Transverse colon (tissue), 4 donors: ENCODE measurements at regions not wholly inside any gene's neighbourhood (a gene's known extent, or its start where the extent isn't known, plus 50 kb on each side); places are given as distances from the start of the nearest gene placed in this dataset.

Source experiments
- POLR2AphosphoS5 ChIP-seq, 3 donors: sonication (generic); formaldehyde crosslinking; IDR thresholded peaks; one replicate each; pipeline ENCODE4 v1.6.1; 2016; ENCODE audit warnings: antibody characterized with exemption in 3 of 3
- TF ChIP-seq, protein P1 (sequence below), 5 experiments: fragments of 200-600 bp in 3 of 5; fragments of 450-650 bp in 2 of 5; sonication (generic) in 3 of 5; IDR thresholded peaks; 1 replicate in 2 of 5; 2 replicates in 3 of 5; pipeline ENCODE4 v1.5.1; 2016 to 2017; ENCODE audit warnings: antibody characterized with exemption in 5 of 5, inconsistent platforms in 3 of 5, mild to moderate bottlenecking in 2 of 5, moderate library complexity in 1 of 5

DNA sequence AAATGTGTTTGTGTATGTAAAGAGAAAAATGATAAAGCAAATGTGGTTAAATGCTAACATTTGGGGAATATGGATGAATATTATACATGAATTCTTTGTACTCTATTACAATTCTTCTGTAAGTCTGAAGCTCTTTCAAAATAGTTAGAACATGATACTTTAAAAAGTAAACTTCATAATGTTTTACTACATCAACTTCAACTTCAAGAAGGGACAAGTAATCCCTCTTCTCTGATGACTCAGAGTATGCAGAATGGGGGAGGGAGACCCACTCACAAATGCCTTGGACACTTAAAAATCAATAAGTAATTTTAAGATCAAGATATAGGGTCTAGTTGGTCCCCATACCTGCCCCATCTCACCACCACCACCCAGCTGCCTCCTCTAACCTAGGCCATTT lies 162.4 kb downstream of the ESM1 start:
- TF ChIP-seq, protein P1, sequence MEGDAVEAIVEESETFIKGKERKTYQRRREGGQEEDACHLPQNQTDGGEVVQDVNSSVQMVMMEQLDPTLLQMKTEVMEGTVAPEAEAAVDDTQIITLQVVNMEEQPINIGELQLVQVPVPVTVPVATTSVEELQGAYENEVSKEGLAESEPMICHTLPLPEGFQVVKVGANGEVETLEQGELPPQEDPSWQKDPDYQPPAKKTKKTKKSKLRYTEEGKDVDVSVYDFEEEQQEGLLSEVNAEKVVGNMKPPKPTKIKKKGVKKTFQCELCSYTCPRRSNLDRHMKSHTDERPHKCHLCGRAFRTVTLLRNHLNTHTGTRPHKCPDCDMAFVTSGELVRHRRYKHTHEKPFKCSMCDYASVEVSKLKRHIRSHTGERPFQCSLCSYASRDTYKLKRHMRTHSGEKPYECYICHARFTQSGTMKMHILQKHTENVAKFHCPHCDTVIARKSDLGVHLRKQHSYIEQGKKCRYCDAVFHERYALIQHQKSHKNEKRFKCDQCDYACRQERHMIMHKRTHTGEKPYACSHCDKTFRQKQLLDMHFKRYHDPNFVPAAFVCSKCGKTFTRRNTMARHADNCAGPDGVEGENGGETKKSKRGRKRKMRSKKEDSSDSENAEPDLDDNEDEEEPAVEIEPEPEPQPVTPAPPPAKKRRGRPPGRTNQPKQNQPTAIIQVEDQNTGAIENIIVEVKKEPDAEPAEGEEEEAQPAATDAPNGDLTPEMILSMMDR (IDR thresholded peaks at IDR 0.05) = no peak
- TF ChIP-seq POLR2AphosphoS5 (IDR thresholded peaks at IDR 0.05) = no peak
